BE2C (cell line): ENCODE measurements at regions not wholly inside any gene's neighbourhood (a gene's known extent, or its start where the extent isn't known, plus 50 kb on each side); places are given as distances from the start of the nearest gene placed in this dataset.

Experiments used
- DNase-seq: peaks from one replicate; pipeline ENCODE4 v3.0.0-alpha.2; 2020
- H3K27me3 ChIP-seq: fragments of 250-450 bp; sonication (Bioruptor Pico); 2 replicates; pipeline ENCODE4 v1.5.1; 2020; ENCODE audit warnings: mild to moderate bottlenecking
- H3K36me3 ChIP-seq: fragments of 250-450 bp; sonication (Bioruptor Pico); 2 replicates; pipeline ENCODE4 v1.5.1; 2020; ENCODE audit warnings: mild to moderate bottlenecking
- H3K4me1 ChIP-seq: fragments of 250-450 bp; sonication (Bioruptor Pico); 2 replicates; pipeline ENCODE4 v1.5.1; 2020
- H3K4me3 ChIP-seq: 2 replicates; pipeline ENCODE4 v1.5.1; 2011; ENCODE audit warnings: low read depth, low read length
- H3K9me3 ChIP-seq: fragments of 250-450 bp; sonication (Bioruptor Pico); 2 replicates; pipeline ENCODE4 v1.5.1; 2020
- TF ChIP-seq, protein P1 (sequence below): IDR thresholded peaks from 2 replicates; pipeline ENCODE4 v1.5.1; 2012; ENCODE audit warnings: mild to moderate bottlenecking, low read depth, low read length

GRCh38 chr14:71534506-71534905 is 397.7 kb upstream of the RGS6 start:
- Histone ChIP-seq H3K27me3 (no peaks in the 10 kb centered on the region), H3K4me1 (peaks cover 23% of the 10 kb centered on the region), H3K36me3 (no peaks in the 10 kb centered on the region), H3K9me3 (no peaks in the 10 kb centered on the region), H3K4me3 (no peak overlapping the region)
- no peak for DNase-seq
- TF ChIP-seq, protein P1, sequence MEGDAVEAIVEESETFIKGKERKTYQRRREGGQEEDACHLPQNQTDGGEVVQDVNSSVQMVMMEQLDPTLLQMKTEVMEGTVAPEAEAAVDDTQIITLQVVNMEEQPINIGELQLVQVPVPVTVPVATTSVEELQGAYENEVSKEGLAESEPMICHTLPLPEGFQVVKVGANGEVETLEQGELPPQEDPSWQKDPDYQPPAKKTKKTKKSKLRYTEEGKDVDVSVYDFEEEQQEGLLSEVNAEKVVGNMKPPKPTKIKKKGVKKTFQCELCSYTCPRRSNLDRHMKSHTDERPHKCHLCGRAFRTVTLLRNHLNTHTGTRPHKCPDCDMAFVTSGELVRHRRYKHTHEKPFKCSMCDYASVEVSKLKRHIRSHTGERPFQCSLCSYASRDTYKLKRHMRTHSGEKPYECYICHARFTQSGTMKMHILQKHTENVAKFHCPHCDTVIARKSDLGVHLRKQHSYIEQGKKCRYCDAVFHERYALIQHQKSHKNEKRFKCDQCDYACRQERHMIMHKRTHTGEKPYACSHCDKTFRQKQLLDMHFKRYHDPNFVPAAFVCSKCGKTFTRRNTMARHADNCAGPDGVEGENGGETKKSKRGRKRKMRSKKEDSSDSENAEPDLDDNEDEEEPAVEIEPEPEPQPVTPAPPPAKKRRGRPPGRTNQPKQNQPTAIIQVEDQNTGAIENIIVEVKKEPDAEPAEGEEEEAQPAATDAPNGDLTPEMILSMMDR: no peak

GRCh38 chr14:71536015-71536740 is 396.1 kb upstream of the RGS6 start:
- H3K9me3 ChIP-seq: no peaks in the 10 kb centered on the region
- H3K27me3 ChIP-seq: no peaks in the 10 kb centered on the region
- DNase-seq: no peak
- H3K36me3 ChIP-seq: no peaks in the 10 kb centered on the region
- H3K4me1 ChIP-seq: peaks cover 24% of the 10 kb centered on the region
- H3K4me3 ChIP-seq: no peak overlapping the region
- TF ChIP-seq, protein P1: no peak

GRCh38 chr14:71536927-71537772 is 395.1 kb upstream of the RGS6 start:
- no peak for DNase-seq
- H3K9me3 ChIP-seq: no peaks in the 10 kb centered on the region
- TF ChIP-seq, protein P1: no peak
- H3K4me3 ChIP-seq: no peak overlapping the region
- H3K36me3 ChIP-seq: no peaks in the 10 kb centered on the region
- H3K4me1 ChIP-seq: peaks cover 24% of the 10 kb centered on the region
- no peaks in the 10 kb centered on the region for H3K27me3 ChIP-seq

- no peaks in the 10 kb centered on the region for H3K9me3 ChIP-seq
- no peak overlapping the region for H3K4me3 ChIP-seq
- no peaks in the 10 kb centered on the region for H3K36me3 ChIP-seq
- no peaks in the 10 kb centered on the region for H3K27me3 ChIP-seq
- H3K4me1 ChIP-seq: peaks cover 24% of the 10 kb centered on the region
- TF ChIP-seq, protein P1: no peak
- DNase-seq: no peak
These were observed 393.9 kb upstream of the RGS6 start for GRCh38 chr14:71538288-71538687.

DNA sequence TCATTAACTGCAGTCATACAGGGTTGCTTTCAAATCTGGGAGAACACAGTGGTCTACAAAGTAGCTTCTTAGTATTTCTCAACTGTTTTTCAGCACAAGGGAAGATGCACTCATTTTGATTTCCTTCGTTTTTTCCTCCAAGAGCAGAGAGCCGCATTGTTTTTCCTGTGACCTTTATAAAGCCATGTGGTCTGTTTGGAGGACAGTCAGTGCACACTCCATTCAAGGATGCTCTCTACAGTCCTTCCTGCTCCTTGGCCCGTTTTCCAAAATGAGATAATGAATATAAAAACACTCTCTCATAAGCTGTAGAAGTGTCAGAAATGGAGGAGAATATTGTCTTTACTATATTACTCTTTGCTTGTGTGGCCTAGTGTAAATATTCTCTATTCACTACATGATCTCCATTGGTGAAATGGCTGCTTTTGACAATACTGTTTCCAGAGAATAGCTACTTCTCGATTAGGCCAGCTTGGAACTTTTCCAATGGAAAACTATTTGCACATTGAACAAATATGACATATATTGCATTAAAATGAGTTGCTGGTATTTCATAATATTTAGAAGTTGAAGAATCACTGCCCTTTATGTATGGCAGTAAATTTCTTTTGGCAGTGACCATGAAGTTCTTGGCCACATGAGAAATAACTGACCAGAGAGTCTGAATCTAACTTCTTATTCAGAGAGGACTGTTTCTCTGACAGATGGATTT is 393.1 kb upstream of the RGS6 start:
- no peak for DNase-seq
- Histone ChIP-seq H3K27me3 (no peaks in the 10 kb centered on the region), H3K4me1 (peaks cover 24% of the 10 kb centered on the region), H3K36me3 (no peaks in the 10 kb centered on the region), H3K9me3 (no peaks in the 10 kb centered on the region), H3K4me3 (no peak overlapping the region; the same call in 1 of the 2 replicates)
- TF ChIP-seq, protein P1: no peak
